WI38 (cell line): ENCODE measurements at regions not wholly inside any gene's neighbourhood (a gene's known extent, or its start where the extent isn't known, plus 50 kb on each side); places are given as distances from the start of the nearest gene placed in this dataset.

Experiments used
- H3K4me3 ChIP-seq: 2 replicates; pipeline ENCODE4 v1.5.1; 2011; ENCODE audit warnings: low read depth, mild to moderate bottlenecking, control low read depth, low read length
- CTCF ChIP-seq: IDR thresholded peaks from 2 replicates; pipeline ENCODE4 v1.5.1; 2012; ENCODE audit warnings: low read depth, mild to moderate bottlenecking, control low read depth, low read length

DNA sequence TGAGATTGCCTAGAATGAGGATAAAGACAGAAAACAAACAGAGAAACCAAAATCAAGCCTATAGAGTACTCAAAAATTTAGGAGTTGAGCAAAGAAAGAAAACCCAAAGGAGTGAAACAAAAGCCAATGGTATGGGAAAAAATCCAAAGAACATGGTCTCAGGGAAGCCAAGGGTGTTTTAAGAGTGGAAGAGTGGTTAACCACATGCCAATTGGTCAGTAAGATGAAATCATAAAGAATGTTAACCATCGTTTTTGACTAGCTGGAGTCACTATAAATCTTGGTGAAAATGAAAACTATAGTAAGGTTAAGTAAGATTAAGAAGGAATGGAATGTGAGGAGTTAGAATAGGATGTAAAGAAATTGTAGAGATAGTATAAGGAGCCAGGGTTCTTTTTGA lies 64.7 kb upstream of the RPL34 start:
- no peak overlapping the region for H3K4me3 ChIP-seq
- TF ChIP-seq CTCF = no peak

- TF ChIP-seq CTCF = no peak
- H3K4me3 ChIP-seq = no peak overlapping the region
Observed at GRCh38 chr4:108547682-108548081, 72.7 kb upstream of the RPL34 start.

GRCh38 chr4:108546728-108547127 lies 73.6 kb upstream of the RPL34 start:
- no peak overlapping the region for H3K4me3 ChIP-seq
- no peak for TF ChIP-seq CTCF

- no peak overlapping the region for H3K4me3 ChIP-seq
- TF ChIP-seq CTCF = no peak
Observed at GRCh38 chr4:108544481-108544880, 75.9 kb upstream of the RPL34 start.

DNA sequence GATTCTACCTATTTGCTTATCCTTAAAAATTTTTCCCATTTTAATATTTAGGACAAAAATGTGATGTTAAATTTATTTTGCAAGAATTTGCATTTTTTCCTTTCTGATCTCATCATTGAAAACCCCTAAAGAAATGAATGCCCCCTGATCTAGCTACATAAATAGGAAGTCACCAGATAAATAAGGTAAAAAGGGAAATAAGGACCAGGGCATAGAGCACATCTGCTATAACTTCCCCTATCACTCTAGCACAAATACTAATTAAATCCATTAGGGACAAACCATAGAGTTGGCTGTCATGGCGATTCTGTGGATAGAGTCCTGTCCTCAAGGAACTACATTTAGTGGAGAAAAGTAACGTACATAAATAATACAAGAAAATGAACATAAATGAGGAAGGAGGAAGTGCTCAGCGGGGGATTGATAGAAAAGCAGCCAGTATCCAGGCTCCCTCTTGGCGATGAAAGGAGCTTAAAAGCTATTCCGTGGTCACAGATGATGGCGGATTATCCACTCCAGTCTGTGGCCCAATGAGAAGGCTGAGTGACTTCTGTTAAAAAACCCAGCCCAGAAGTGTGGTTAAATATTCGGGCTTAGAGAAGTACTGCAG lies 76.9 kb upstream of the RPL34 start:
- H3K4me3 ChIP-seq = no peak overlapping the region
- TF ChIP-seq CTCF = no peak

DNA sequence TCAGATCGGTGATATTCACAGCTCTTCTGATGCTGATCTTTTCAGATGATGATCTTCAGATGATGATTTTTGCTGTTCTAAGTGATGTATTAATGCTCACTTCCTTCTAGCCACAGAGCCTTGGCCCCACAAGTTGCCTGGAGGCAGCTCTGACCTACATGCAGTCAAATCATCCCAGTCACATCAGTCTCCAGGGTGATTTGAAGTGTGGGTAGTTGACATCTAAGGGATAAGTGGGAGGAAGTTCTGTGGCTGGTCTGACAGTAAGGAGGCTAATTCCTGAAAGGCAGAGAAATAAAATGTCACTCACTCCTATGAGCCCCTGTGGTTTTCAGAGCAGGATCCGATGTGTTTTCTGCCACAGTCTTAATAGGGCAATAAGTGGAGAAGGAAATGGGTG lies 79.8 kb upstream of the RPL34 start:
- no peak for TF ChIP-seq CTCF
- H3K4me3 ChIP-seq = no peak overlapping the region

DNA sequence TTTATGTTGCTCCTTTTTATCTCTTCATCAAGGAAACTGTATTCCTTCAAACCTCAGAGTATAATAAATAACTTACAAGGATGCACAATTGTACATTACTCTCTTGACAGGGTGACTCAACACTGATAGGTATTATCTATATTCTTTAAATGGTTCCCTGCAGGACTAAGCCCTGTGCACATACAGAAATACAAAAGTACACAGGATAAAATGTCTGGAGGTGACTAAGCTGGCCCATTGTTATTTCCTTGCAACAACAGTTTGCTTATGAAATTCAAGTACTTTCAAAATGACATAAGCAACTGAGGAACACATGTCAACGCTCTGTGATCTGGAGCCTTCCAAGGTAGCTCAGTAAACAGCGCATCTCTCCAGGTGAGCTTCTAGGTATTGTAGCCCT lies 83.8 kb upstream of the RPL34 start:
- no peak for TF ChIP-seq CTCF
- H3K4me3 ChIP-seq = no peak overlapping the region
